OCI-LY1 (cell line): ENCODE measurements at regions not wholly inside any gene's neighbourhood (a gene's known extent, or its start where the extent isn't known, plus 50 kb on each side); places are given as distances from the start of the nearest gene placed in this dataset.

ENCODE experiments used
- H2AFZ ChIP-seq: fragments of 200-600 bp; sonication (generic), shearing (Covaris generic); 2 replicates; pipeline ENCODE4 v1.6.0; 2014; ENCODE audit warnings: antibody characterized with exemption, mild to moderate bottlenecking, low read length
- H3F3A ChIP-seq: fragments of 200-600 bp; sonication (generic), shearing (Covaris generic); 2 replicates; pipeline ENCODE4 v1.6.0; 2014; ENCODE audit warnings: mild to moderate bottlenecking, antibody characterized with exemption, low read length, moderate library complexity; ENCODE audit not compliant: insufficient read depth
- H3K27ac ChIP-seq: fragments of 200-600 bp; sonication (generic); 2 replicates; pipeline ENCODE4 v1.5.1; 2014; ENCODE audit warnings: low read length, mixed run types, mild to moderate bottlenecking, low read depth; ENCODE audit not compliant: poor library complexity, severe bottlenecking
- H3K27me3 ChIP-seq: fragments of 200-600 bp; sonication (generic); 2 replicates; pipeline ENCODE4 v1.6.0; 2014; ENCODE audit warnings: antibody characterized with exemption, mild to moderate bottlenecking, low read length, moderate library complexity; ENCODE audit not compliant: insufficient read depth
- H3K36me3 ChIP-seq: fragments of 200-600 bp; sonication (generic); 2 replicates; pipeline ENCODE4 v1.6.1; 2014; ENCODE audit warnings: mild to moderate bottlenecking, antibody characterized with exemption, low read length, moderate library complexity, mixed read lengths; ENCODE audit not compliant: insufficient read depth
- H3K4me1 ChIP-seq: fragments of 200-600 bp; sonication (generic); 2 replicates; pipeline ENCODE4 v1.5.1; 2014; ENCODE audit warnings: mild to moderate bottlenecking, low read length, moderate library complexity; ENCODE audit not compliant: insufficient read depth, severe bottlenecking
- H3K4me2 ChIP-seq: fragments of 200-600 bp; sonication (generic), shearing (Covaris generic); 2 replicates; pipeline ENCODE4 v1.6.1; 2014; ENCODE audit warnings: low read length
- H3K4me3 ChIP-seq: fragments of 200-600 bp; sonication (generic); 2 replicates; pipeline ENCODE4 v1.5.1; 2014; ENCODE audit warnings: low read length, low read depth, mild to moderate bottlenecking, mixed read lengths; ENCODE audit not compliant: poor library complexity, severe bottlenecking
- H3K79me2 ChIP-seq: fragments of 200-600 bp; shearing (Covaris generic); 2 replicates; pipeline ENCODE4 v1.6.1; 2016; ENCODE audit warnings: mixed run types, low read length, mixed read lengths; ENCODE audit not compliant: insufficient read depth
- H3K9ac ChIP-seq: fragments of 200-600 bp; sonication (generic), shearing (Covaris generic); 2 replicates; pipeline ENCODE4 v1.6.1; 2014; ENCODE audit warnings: mild to moderate bottlenecking, low read length, mixed read lengths
- H3K9me2 ChIP-seq: fragments of 200-600 bp; sonication (generic), shearing (Covaris generic); 2 replicates; pipeline ENCODE4 v1.6.1; 2014; ENCODE audit warnings: low read depth, mild to moderate bottlenecking, low read length, mixed read lengths
- H3K9me3 ChIP-seq: fragments of 200-600 bp; shearing (Covaris generic); 2 replicates; pipeline ENCODE4 v1.6.1; 2014; ENCODE audit warnings: low read length, mixed read lengths
- H4K20me1 ChIP-seq: fragments of 200-600 bp; sonication (generic), shearing (Covaris generic); 2 replicates; pipeline ENCODE4 v1.6.0; 2016; ENCODE audit warnings: mild to moderate bottlenecking, low read length; ENCODE audit not compliant: insufficient read depth
- CTCF ChIP-seq: fragments of 200-600 bp; sonication (generic), shearing (Covaris generic); IDR thresholded peaks from 2 replicates; pipeline ENCODE4 v1.5.1; 2017; ENCODE audit warnings: mild to moderate bottlenecking, antibody characterized with exemption, low read length, moderate library complexity, mixed read lengths
- EZH2 ChIP-seq: fragments of 200-600 bp; sonication (generic), shearing (Covaris generic); IDR thresholded peaks from 2 replicates; pipeline ENCODE4 v1.8.0; 2017; ENCODE audit warnings: borderline replicate concordance, mixed run types, mild to moderate bottlenecking, antibody characterized with exemption, low read length, moderate library complexity, mixed read lengths

DNA sequence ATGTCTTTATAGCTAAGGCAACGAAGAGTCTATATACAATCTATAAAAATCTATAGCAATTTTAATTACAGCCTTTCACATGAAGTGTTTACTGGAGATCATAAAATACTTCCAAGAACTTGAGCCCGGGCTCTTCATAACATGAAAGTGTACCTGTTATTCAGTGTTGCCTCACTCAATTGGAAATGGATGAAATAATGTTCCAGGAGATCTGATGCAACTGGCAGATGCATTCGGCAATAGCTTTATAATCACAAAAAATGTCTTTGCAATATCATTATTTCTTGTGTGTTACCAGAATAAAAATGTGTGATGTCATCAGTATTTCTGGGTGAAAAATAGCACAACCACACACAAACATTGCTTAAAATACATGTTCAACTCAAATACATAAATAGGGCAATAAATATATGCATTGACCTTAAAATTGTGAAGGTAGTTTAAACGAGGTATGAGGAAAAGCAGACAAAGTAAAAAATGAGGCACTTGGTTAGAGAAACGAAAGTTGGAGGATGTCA lies 1266.8 kb upstream of the PCDH7 start:
- Histone ChIP-seq H3K4me1 (no peaks in the 10 kb centered on the region), H3K27me3 (no peaks in the 10 kb centered on the region), H3F3A (no peaks in the 10 kb centered on the region), H3K27ac (no peak overlapping the region), H3K4me2 (no peak overlapping the region), H2AFZ (no peak overlapping the region), H3K9me2 (no peaks in the 10 kb centered on the region), H3K36me3 (no peaks in the 10 kb centered on the region), H3K9ac (no peak overlapping the region), H3K79me2 (no peaks in the 10 kb centered on the region), H3K9me3 (no peaks in the 10 kb centered on the region), H3K4me3 (no peak overlapping the region), H4K20me1 (no peaks in the 10 kb centered on the region)
- TF ChIP-seq EZH2 (no peak), CTCF (no peak)

GRCh38 chr4:29459926-29460325 lies 1260.2 kb upstream of the PCDH7 start:
- Histone ChIP-seq H3K27ac (no peak overlapping the region), H4K20me1 (no peaks in the 10 kb centered on the region)
- no peak for TF ChIP-seq EZH2

DNA sequence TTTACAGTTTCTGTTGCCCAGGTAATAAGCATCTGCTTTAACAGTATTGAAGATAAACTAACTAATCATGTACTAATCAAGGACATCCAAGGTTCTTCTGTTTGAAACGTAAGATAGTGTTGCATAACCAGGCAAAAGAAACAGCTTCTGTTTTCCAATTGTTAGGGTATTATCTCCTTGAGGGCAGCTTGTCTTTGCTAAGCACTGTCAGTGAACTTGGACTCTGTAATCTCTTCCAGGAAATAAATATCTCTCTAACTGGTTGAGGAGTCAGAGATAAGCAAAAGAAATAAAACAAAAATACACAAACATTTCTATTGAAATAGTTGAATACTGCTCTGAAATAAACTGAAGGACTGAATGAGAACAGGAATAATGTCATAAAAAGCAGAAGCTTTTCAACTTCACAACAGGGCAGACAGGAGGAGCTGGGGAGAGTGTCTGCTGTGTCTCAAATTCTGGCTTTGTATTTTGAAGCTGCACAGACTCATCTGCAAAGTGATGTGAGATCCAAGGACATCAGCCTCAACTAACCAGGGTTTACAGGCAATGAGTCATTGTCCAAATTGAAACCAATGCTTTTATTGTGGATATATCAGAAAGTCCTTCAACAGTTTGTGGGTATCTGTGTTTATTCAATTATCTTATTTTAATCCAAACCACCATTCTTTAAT lies 1253.0 kb upstream of the PCDH7 start:
- Histone ChIP-seq H3F3A (no peaks in the 10 kb centered on the region), H3K4me1 (no peaks in the 10 kb centered on the region), H3K9me2 (no peaks in the 10 kb centered on the region), H3K4me3 (no peak overlapping the region), H3K79me2 (no peaks in the 10 kb centered on the region), H3K27me3 (no peaks in the 10 kb centered on the region), H3K27ac (no peak overlapping the region), H3K4me2 (no peak overlapping the region), H2AFZ (no peak overlapping the region), H3K36me3 (no peaks in the 10 kb centered on the region), H4K20me1 (no peaks in the 10 kb centered on the region), H3K9me3 (no peaks in the 10 kb centered on the region), H3K9ac (no peak overlapping the region)
- TF ChIP-seq EZH2: no peak
- no peak for TF ChIP-seq CTCF

More at GRCh38 chr4:29459926-29460325, 1260.2 kb upstream of the PCDH7 start:
- Histone ChIP-seq H3K4me1 (no peaks in the 10 kb centered on the region), H3K36me3 (no peaks in the 10 kb centered on the region), H3K27me3 (no peaks in the 10 kb centered on the region), H3K9ac (no peak overlapping the region), H2AFZ (no peak overlapping the region), H3F3A (no peaks in the 10 kb centered on the region), H3K9me2 (no peaks in the 10 kb centered on the region), H3K4me3 (no peak overlapping the region), H3K79me2 (no peaks in the 10 kb centered on the region), H3K9me3 (no peaks in the 10 kb centered on the region), H3K4me2 (no peak overlapping the region)
